HG03159 (cell line): ENCODE measurements at regions not wholly inside any gene's neighbourhood (a gene's known extent, or its start where the extent isn't known, plus 50 kb on each side); places are given as distances from the start of the nearest gene placed in this dataset.
"Not testable (repeated sequence)": the region's sequence is repeated elsewhere in the genome, so short reads cannot be mapped to it uniquely, and the experiment has no call there.

ENCODE experiments used
- ATAC-seq: cut with Tn5 transposase; IDR thresholded peaks from one replicate; pipeline ENCODE4 v1.9.1; 2021; ENCODE audit warnings: mild to moderate bottlenecking, moderate library complexity; ENCODE audit not compliant: unreplicated experiment

- no peak for ATAC-seq
Observed at GRCh38 chr9:106481013-106481609, 381.9 kb upstream of the ZNF462 start.

- ATAC-seq, result peak; percentile 61
Observed at GRCh38 chr9:106482733-106483132, 380.2 kb upstream of the ZNF462 start.

GRCh38 chr9:106486685-106487084, 376.3 kb upstream of the ZNF462 start:
- no peak for ATAC-seq

GRCh38 chr9:106487266-106487665, 375.7 kb upstream of the ZNF462 start:
- no peak for ATAC-seq

GRCh38 chr9:106492126-106492525, 370.8 kb upstream of the ZNF462 start:
- not testable (repeated sequence) for ATAC-seq

GRCh38 chr9:106500171-106500570, 362.8 kb upstream of the ZNF462 start:
- no peak for ATAC-seq

GRCh38 chr9:106501210-106501609, 361.8 kb upstream of the ZNF462 start:
- not testable (repeated sequence) for ATAC-seq

- ATAC-seq, result no peak
Observed at GRCh38 chr9:106502930-106503329, 360.0 kb upstream of the ZNF462 start.

GRCh38 chr9:106503759-106504158, 359.2 kb upstream of the ZNF462 start:
- no peak for ATAC-seq

GRCh38 chr9:106526716-106527204, 336.2 kb upstream of the ZNF462 start:
- ATAC-seq, result no peak

GRCh38 chr9:106528158-106528557, 334.8 kb upstream of the ZNF462 start:
- ATAC-seq, result no peak

GRCh38 chr9:106529616-106530015, 333.4 kb upstream of the ZNF462 start:
- ATAC-seq, result no peak

GRCh38 chr9:106531491-106531890, 331.5 kb upstream of the ZNF462 start:
- ATAC-seq, result no peak

GRCh38 chr9:106532306-106533015, 330.5 kb upstream of the ZNF462 start:
- ATAC-seq, result no peak

- no peak for ATAC-seq
Observed at GRCh38 chr9:106534800-106535199, 328.2 kb upstream of the ZNF462 start.

GRCh38 chr9:106535439-106535838, 327.5 kb upstream of the ZNF462 start:
- no peak for ATAC-seq

- ATAC-seq, result no peak
Observed at GRCh38 chr9:106557996-106558667, 304.8 kb upstream of the ZNF462 start.

- ATAC-seq, result no peak
Observed at GRCh38 chr9:106560540-106560939, 302.4 kb upstream of the ZNF462 start.

GRCh38 chr9:106575823-106576222, 287.1 kb upstream of the ZNF462 start:
- ATAC-seq, result no peak

GRCh38 chr9:106576232-106576760, 286.7 kb upstream of the ZNF462 start:
- ATAC-seq, result no peak

GRCh38 chr9:106577121-106577520, 285.8 kb upstream of the ZNF462 start:
- no peak for ATAC-seq

- no peak for ATAC-seq
Observed at GRCh38 chr9:106580546-106580945, 282.4 kb upstream of the ZNF462 start.
